ENCODE measurements at regions not wholly inside any gene's neighbourhood (a gene's known extent, or its start where the extent isn't known, plus 50 kb on each side); places are given as distances from the start of the nearest gene placed in this dataset.

- no peak for TF ChIP-seq CTCF (conservative IDR thresholded peaks at IDR 0.05; ENCODE audit: low read depth, low read length)
- TF ChIP-seq EZH2 (IDR thresholded peaks at IDR 0.05; ENCODE audit: low read length, unreplicated experiment), result no peak
- no peak for TF ChIP-seq EZH2phosphoT487 (IDR thresholded peaks at IDR 0.05; ENCODE audit: borderline replicate concordance, low read length)
Observed at GRCh38 chrX:107574711-107575110, 53.6 kb upstream of the PRPS1 start.
